HFFc6 (cell line): ENCODE measurements at regions not wholly inside any gene's neighbourhood (a gene's known extent, or its start where the extent isn't known, plus 50 kb on each side); places are given as distances from the start of the nearest gene placed in this dataset.
A peak's percentile ranks its signal among the peaks of the same experiment; 100 is the strongest.

Experiments used
- DNase-seq: peaks from one replicate; pipeline ENCODE4 v3.0.0-alpha.2; 2018
- H3K27ac Mint-ChIP-seq: 2 replicates; pipeline ENCODE4 v1.8.0; 2020; ENCODE audit warnings: mild to moderate bottlenecking, mixed read lengths
- H3K27me3 Mint-ChIP-seq: 2 replicates; pipeline ENCODE4 v1.8.0; 2021; ENCODE audit warnings: mild to moderate bottlenecking, moderate library complexity, mixed read lengths; ENCODE audit not compliant: insufficient read depth
- H3K36me3 Mint-ChIP-seq: 2 replicates; pipeline ENCODE4 v1.8.0; 2021; ENCODE audit warnings: low read depth, mixed read lengths
- H3K4me1 Mint-ChIP-seq: 2 replicates; pipeline ENCODE4 v1.8.0; 2020; ENCODE audit warnings: low read depth, mixed read lengths
- H3K4me3 Mint-ChIP-seq: 2 replicates; pipeline ENCODE4 v1.8.0; 2020; ENCODE audit warnings: mild to moderate bottlenecking, moderate library complexity, mixed read lengths
- H3K9me3 Mint-ChIP-seq: 2 replicates; pipeline ENCODE4 v1.8.0; 2020; ENCODE audit warnings: mild to moderate bottlenecking, mixed read lengths
- TF ChIP-seq, protein P1 (sequence below): fragments of 200-600 bp; sonication (generic); IDR thresholded peaks from 2 replicates; pipeline ENCODE4 v1.5.0; 2021; ENCODE audit warnings: antibody characterized with exemption, mild to moderate bottlenecking

GRCh38 chr5:93117751-93118531, 463.1 kb downstream of the NR2F1-AS1 start:
- Mint-ChIP-seq H3K4me1 (peaks cover 22% of the 10 kb centered on the region), H3K27ac (peak overlapping the region; percentile 45), H3K36me3 (no peaks in the 10 kb centered on the region), H3K4me3 (peak overlapping the region; percentile 23), H3K9me3 (no peaks in the 10 kb centered on the region), H3K27me3 (no peaks in the 10 kb centered on the region; the same call in 1 of the 2 replicates)
- peak; percentile 32 for DNase-seq
- TF ChIP-seq, protein P1, sequence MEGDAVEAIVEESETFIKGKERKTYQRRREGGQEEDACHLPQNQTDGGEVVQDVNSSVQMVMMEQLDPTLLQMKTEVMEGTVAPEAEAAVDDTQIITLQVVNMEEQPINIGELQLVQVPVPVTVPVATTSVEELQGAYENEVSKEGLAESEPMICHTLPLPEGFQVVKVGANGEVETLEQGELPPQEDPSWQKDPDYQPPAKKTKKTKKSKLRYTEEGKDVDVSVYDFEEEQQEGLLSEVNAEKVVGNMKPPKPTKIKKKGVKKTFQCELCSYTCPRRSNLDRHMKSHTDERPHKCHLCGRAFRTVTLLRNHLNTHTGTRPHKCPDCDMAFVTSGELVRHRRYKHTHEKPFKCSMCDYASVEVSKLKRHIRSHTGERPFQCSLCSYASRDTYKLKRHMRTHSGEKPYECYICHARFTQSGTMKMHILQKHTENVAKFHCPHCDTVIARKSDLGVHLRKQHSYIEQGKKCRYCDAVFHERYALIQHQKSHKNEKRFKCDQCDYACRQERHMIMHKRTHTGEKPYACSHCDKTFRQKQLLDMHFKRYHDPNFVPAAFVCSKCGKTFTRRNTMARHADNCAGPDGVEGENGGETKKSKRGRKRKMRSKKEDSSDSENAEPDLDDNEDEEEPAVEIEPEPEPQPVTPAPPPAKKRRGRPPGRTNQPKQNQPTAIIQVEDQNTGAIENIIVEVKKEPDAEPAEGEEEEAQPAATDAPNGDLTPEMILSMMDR, result no peak

GRCh38 chr5:93107805-93108520, 473.1 kb downstream of the NR2F1-AS1 start:
- Mint-ChIP-seq H3K4me1 (no peaks in the 10 kb centered on the region; the same call in 1 of the 2 replicates), H3K4me3 (no peak overlapping the region), H3K27me3 (no peaks in the 10 kb centered on the region; the same call in 1 of the 2 replicates), H3K36me3 (no peaks in the 10 kb centered on the region), H3K9me3 (no peaks in the 10 kb centered on the region), H3K27ac (no peak overlapping the region)
- no peak for DNase-seq
- TF ChIP-seq, protein P1, result no peak

- H3K36me3 Mint-ChIP-seq, result peaks cover 5% of the 10 kb centered on the region; the same call in 1 of the 2 replicates
- no peaks in the 10 kb centered on the region; the same call in 1 of the 2 replicates for H3K27me3 Mint-ChIP-seq
- H3K4me1 Mint-ChIP-seq, result peaks cover 5% of the 10 kb centered on the region; the same call in 1 of the 2 replicates
- no peaks in the 10 kb centered on the region for H3K9me3 Mint-ChIP-seq
- no peak overlapping the region for H3K27ac Mint-ChIP-seq
- no peak for DNase-seq
- TF ChIP-seq, protein P1, result no peak
- H3K4me3 Mint-ChIP-seq, result no peak overlapping the region
Measured at GRCh38 chr5:93107141-93107540, 473.9 kb downstream of the NR2F1-AS1 start.

DNA sequence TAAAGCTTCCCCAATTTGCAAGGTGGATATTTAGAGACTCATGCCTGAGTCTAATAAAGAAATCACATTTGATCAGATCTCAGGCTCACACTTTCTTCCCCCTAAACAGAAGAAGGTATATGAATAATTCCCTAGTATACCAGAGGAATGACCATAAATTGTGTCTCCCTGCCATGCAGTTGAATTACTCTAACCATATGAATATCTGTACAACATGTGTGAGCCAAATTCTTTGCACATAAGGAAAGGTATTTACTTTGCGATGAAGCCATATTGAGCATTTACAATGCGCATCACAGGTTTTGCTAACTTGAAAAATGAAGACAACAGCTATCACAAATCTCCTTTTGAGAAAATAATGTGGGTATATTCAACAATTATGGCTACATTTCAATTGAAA, 479.4 kb downstream of the NR2F1-AS1 start:
- Mint-ChIP-seq H3K27ac (no peak overlapping the region), H3K36me3 (peaks cover 8% of the 10 kb centered on the region; the same call in 1 of the 2 replicates), H3K4me1 (peaks cover 36% of the 10 kb centered on the region), H3K27me3 (no peaks in the 10 kb centered on the region; the same call in 1 of the 2 replicates), H3K9me3 (no peaks in the 10 kb centered on the region), H3K4me3 (no peak overlapping the region)
- no peak for DNase-seq
- TF ChIP-seq, protein P1, result no peak

GRCh38 chr5:93100976-93101375, 480.0 kb downstream of the NR2F1-AS1 start:
- Mint-ChIP-seq H3K36me3 (peaks cover 13% of the 10 kb centered on the region), H3K27me3 (no peaks in the 10 kb centered on the region; the same call in 1 of the 2 replicates), H3K9me3 (no peaks in the 10 kb centered on the region), H3K4me1 (peaks cover 36% of the 10 kb centered on the region), H3K27ac (no peak overlapping the region; the same call in 1 of the 2 replicates), H3K4me3 (no peak overlapping the region)
- DNase-seq, result no peak
- TF ChIP-seq, protein P1, result no peak
